ENCODE measurements at regions not wholly inside any gene's neighbourhood (a gene's known extent, or its start where the extent isn't known, plus 50 kb on each side); places are given as distances from the start of the nearest gene placed in this dataset.

DNA sequence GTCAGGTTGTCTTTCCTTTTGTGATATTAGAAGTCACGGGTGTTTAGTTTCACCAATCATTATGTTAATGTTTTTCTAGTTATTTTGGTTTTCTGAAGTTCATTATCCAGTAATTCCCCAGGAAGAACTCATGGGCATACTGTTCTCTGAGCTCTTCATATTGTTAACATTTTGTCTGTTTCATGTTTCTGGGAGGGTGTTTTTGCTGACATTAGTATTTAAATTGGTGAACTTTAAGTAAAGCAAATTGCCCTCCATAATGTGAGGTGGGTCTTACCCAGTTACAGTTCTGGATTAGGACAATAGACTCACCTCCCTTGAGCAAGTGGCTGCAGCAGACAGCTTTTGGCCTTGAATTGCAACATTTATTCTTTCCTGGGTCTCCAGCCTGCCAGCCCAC, 163.4 kb downstream of the GPAT3 start:
- TF ChIP-seq POLR2A (IDR thresholded peaks at IDR 0.05; ENCODE audit: low read depth) (no peak), POLR2AphosphoS5 (IDR thresholded peaks at IDR 0.05) (no peak), EP300 (IDR thresholded peaks at IDR 0.05) (no peak)
- TF ChIP-seq, protein P1, sequence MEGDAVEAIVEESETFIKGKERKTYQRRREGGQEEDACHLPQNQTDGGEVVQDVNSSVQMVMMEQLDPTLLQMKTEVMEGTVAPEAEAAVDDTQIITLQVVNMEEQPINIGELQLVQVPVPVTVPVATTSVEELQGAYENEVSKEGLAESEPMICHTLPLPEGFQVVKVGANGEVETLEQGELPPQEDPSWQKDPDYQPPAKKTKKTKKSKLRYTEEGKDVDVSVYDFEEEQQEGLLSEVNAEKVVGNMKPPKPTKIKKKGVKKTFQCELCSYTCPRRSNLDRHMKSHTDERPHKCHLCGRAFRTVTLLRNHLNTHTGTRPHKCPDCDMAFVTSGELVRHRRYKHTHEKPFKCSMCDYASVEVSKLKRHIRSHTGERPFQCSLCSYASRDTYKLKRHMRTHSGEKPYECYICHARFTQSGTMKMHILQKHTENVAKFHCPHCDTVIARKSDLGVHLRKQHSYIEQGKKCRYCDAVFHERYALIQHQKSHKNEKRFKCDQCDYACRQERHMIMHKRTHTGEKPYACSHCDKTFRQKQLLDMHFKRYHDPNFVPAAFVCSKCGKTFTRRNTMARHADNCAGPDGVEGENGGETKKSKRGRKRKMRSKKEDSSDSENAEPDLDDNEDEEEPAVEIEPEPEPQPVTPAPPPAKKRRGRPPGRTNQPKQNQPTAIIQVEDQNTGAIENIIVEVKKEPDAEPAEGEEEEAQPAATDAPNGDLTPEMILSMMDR (IDR thresholded peaks at IDR 0.05): no peak
